ENCODE measurements at regions not wholly inside any gene's neighbourhood (a gene's known extent, or its start where the extent isn't known, plus 50 kb on each side); places are given as distances from the start of the nearest gene placed in this dataset.

DNA sequence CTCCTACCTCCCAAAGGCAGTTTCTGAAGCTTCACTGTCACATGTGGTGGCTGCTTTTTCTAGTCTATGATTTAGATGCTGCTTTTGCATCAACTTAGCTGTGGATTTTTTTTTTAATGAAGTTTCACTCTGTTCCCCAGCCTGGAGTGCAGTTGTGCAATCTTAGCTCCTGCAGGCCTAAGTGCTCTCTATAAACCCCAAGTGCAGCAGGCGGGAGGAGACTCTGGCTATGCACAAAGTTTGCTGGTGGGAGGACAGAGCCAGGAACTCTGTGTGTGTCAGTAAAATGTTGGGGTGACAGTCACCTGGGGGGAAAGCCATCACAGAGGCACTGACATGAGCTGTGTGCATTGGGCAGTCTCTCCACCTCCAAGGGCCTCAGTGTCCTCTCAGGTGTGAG is 138.8 kb upstream of the FAM20C start:
- no peak for DNase-seq (ENCODE audit: low read depth)
- TF ChIP-seq, protein P1, sequence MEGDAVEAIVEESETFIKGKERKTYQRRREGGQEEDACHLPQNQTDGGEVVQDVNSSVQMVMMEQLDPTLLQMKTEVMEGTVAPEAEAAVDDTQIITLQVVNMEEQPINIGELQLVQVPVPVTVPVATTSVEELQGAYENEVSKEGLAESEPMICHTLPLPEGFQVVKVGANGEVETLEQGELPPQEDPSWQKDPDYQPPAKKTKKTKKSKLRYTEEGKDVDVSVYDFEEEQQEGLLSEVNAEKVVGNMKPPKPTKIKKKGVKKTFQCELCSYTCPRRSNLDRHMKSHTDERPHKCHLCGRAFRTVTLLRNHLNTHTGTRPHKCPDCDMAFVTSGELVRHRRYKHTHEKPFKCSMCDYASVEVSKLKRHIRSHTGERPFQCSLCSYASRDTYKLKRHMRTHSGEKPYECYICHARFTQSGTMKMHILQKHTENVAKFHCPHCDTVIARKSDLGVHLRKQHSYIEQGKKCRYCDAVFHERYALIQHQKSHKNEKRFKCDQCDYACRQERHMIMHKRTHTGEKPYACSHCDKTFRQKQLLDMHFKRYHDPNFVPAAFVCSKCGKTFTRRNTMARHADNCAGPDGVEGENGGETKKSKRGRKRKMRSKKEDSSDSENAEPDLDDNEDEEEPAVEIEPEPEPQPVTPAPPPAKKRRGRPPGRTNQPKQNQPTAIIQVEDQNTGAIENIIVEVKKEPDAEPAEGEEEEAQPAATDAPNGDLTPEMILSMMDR (conservative IDR thresholded peaks at IDR 0.05; ENCODE audit: control insufficient read depth, insufficient read depth, low read depth, low read length) = no peak
- H3K4me3 ChIP-seq (ENCODE audit: control insufficient read depth, low read depth, low read length) = no peak overlapping the region

DNA sequence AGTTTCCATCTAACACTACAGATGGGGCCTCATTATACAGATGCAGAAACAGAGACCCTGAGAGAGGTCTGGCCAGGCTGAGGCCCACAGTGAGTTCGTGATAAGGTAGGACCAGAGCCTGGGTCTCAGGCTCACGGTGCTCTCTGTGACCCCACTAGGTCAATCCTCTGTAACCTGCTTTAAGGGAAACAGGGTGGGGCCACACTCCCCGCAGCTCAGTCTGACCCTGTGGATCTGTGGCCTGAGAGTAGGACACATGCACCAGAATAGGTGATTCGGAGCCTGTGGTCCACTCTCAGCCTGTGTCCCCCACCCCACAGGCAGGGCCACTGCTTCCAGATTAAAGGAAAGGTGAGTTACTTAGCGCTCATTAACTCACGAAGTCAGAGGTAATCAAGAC is 137.8 kb upstream of the FAM20C start:
- TF ChIP-seq, protein P1 (conservative IDR thresholded peaks at IDR 0.05; ENCODE audit: control insufficient read depth, insufficient read depth, low read depth, low read length) = no peak
- no peak overlapping the region for H3K4me3 ChIP-seq (ENCODE audit: control insufficient read depth, low read depth, low read length)
- no peak for DNase-seq (ENCODE audit: low read depth)

DNA sequence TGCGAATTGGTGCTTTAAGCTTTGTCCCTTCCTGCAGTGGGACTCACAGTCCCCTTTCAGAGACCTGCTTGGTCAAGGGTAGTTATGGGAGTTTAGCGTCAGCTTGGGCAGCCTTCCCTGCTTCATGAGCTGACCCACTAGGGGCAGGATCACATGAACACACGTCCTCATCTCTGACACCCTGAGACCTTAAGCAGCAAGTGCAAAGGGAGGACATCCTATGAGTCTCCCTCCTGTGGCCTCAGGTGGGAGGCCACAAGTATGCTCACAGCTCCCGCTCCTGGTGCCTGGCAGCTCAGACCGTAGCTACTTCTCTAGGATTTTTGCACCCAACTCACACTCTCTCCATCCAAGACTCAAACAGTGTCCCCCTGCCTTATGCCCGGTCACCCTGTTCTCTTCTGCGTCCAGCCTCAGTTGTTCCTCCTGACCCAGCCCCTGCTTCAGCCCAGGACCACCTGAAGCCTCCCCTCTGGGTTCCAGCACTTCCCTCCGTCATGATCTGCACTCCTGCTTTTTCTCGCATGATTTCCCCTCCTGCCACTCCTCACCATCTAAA is 136.6 kb upstream of the FAM20C start:
- DNase-seq (ENCODE audit: low read depth) = no peak
- H3K4me3 ChIP-seq (ENCODE audit: control insufficient read depth, low read depth, low read length) = no peak overlapping the region
- TF ChIP-seq, protein P1 (conservative IDR thresholded peaks at IDR 0.05; ENCODE audit: control insufficient read depth, insufficient read depth, low read depth, low read length) = no peak

DNA sequence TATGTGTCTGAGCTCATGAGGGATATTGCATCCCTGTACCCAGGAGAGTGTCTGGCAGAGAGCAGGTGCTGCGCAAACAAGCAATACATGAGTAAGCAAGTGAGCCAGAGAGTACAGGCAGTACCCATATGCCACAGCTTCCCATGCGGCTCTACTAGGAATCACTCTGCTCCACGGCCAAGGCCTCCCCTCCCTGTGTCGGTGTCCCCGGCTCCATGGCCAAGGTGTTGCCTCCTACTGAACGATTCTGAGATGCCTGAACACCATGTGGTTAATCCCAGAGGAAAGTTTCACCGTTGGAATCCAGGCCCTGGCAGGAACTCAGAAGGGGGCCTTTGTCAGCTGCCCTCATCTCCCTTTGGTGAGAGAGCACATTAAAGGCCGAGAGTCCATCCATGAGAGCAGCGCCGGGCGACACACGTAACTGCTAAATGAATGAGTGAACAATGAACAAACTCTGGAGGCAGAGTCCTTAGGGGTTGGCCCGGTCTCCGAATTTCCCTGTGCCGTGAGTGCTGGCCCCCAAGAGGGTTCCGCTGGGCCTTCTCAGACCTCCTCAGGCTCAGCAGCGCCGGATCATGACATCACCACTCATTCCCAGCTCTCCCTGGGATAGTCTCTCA is 136.0 kb upstream of the FAM20C start:
- peak; percentile 18 for DNase-seq (ENCODE audit: low read depth)
- TF ChIP-seq, protein P1 (conservative IDR thresholded peaks at IDR 0.05; ENCODE audit: control insufficient read depth, insufficient read depth, low read depth, low read length) = no peak
- H3K4me3 ChIP-seq (ENCODE audit: control insufficient read depth, low read depth, low read length) = no peak overlapping the region

DNA sequence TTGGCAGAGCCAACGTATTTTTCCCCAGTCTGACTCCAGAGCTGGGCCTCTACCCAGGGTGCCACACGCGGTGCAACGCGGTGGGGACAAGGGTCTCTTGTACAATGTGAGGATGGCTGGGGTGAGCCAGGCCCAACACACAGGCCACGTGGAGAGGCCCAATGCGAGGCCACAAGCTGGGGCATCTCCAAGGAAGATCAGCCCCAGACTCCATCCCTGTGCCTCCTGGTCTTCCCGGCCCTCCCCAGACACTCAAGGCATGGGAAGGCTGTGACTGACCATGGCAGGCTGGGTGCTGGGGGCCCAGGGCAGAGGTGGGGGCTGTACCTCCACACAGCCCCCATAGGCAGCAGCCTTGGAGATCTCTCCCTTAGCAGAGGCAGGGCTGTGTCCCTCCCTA is 135.3 kb upstream of the FAM20C start:
- TF ChIP-seq, protein P1 (conservative IDR thresholded peaks at IDR 0.05; ENCODE audit: control insufficient read depth, insufficient read depth, low read depth, low read length) = no peak
- no peak overlapping the region for H3K4me3 ChIP-seq (ENCODE audit: control insufficient read depth, low read depth, low read length)
- DNase-seq (ENCODE audit: low read depth) = no peak

DNA sequence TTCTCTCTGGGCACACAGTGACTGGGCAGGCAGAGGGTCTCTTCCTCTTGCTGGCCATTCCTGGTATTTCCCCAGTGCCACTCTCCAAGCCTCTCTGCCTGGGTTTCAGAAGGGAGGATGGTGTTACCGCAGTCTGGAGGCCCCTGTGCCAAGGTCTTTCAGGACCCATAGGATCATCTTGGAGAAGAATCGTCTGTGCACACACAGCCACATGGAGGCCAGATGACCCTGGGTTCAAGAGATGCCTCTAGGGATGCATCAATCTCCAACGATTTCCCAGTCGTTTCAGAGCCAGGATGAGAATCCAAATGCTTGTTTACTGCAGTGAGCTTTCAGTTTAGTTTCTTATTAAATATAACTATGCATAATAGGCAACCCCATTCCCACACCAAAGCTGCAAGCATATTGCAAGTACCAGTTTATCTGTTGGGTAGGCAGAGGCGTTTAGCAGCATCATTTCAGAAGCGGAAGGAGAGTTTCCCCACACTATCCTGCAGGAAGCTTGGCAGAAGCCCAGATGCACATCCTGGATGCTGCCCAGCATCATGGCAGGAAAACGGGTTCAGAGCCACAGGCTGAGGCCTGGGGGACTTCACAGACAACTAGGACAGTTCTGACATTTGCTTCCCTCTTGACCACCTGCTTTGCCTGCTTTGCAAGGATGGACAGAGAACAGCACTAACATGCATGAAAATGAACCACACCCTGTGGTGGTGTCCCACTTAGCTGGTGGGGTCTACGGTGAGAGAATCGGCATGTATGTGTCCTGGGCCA is 134.7 kb upstream of the FAM20C start:
- TF ChIP-seq, protein P1 (conservative IDR thresholded peaks at IDR 0.05; ENCODE audit: control insufficient read depth, insufficient read depth, low read depth, low read length) = no peak
- peak; percentile 29 for DNase-seq (ENCODE audit: low read depth)
- no peak overlapping the region for H3K4me3 ChIP-seq (ENCODE audit: control insufficient read depth, low read depth, low read length)

Measured in fibroblast of mammary gland (primary cell).